ENCODE measurements at regions not wholly inside any gene's neighbourhood (a gene's known extent, or its start where the extent isn't known, plus 50 kb on each side); places are given as distances from the start of the nearest gene placed in this dataset.

GRCh38 chr12:116654226-116654743 lies 83.6 kb downstream of the SPRING1 start:
- DNase-seq (ENCODE audit: extremely low read depth in 1 of 2, low read depth in 1 of 2), result no peak

- no peak for DNase-seq (ENCODE audit: extremely low read depth in 1 of 2, low read depth in 1 of 2)
Measured at GRCh38 chr12:116651089-116651488, 86.8 kb downstream of the SPRING1 start.

- DNase-seq (ENCODE audit: extremely low read depth in 1 of 2, low read depth in 1 of 2), result no peak
Measured at GRCh38 chr12:116650585-116651087, 87.2 kb downstream of the SPRING1 start.

- no peak for DNase-seq (ENCODE audit: extremely low read depth in 1 of 2, low read depth in 1 of 2)
Measured at GRCh38 chr12:116650062-116650461, 87.8 kb downstream of the SPRING1 start.

GRCh38 chr12:116647813-116648212 lies 88.6 kb downstream of the MAP1LC3B2 start:
- DNase-seq (ENCODE audit: extremely low read depth in 1 of 2, low read depth in 1 of 2), result no peak

GRCh38 chr12:116646901-116647300 lies 87.7 kb downstream of the MAP1LC3B2 start:
- no peak for DNase-seq (ENCODE audit: extremely low read depth in 1 of 2, low read depth in 1 of 2)

- DNase-seq (ENCODE audit: extremely low read depth in 1 of 2, low read depth in 1 of 2), result no peak
Measured at GRCh38 chr12:116644806-116645205, 85.6 kb downstream of the MAP1LC3B2 start.

- no peak for DNase-seq (ENCODE audit: extremely low read depth in 1 of 2, low read depth in 1 of 2)
Measured at GRCh38 chr12:116642683-116643082, 83.5 kb downstream of the MAP1LC3B2 start.

- DNase-seq (ENCODE audit: extremely low read depth in 1 of 2, low read depth in 1 of 2), result no peak
Measured at GRCh38 chr12:116642106-116642505, 82.9 kb downstream of the MAP1LC3B2 start.

GRCh38 chr12:116640281-116640680 lies 81.1 kb downstream of the MAP1LC3B2 start:
- DNase-seq (ENCODE audit: extremely low read depth in 1 of 2, low read depth in 1 of 2), result no peak

- no peak for DNase-seq (ENCODE audit: extremely low read depth in 1 of 2, low read depth in 1 of 2)
Measured at GRCh38 chr12:116639765-116640164, 80.6 kb downstream of the MAP1LC3B2 start.

- no peak for DNase-seq (ENCODE audit: extremely low read depth in 1 of 2, low read depth in 1 of 2)
Measured at GRCh38 chr12:116638376-116638775, 79.2 kb downstream of the MAP1LC3B2 start.

GRCh38 chr12:116637589-116638150 lies 78.5 kb downstream of the MAP1LC3B2 start:
- no peak for DNase-seq (ENCODE audit: extremely low read depth in 1 of 2, low read depth in 1 of 2)

GRCh38 chr12:116636608-116637519 lies 77.7 kb downstream of the MAP1LC3B2 start:
- DNase-seq (ENCODE audit: extremely low read depth in 1 of 2, low read depth in 1 of 2), result no peak

- no peak for DNase-seq (ENCODE audit: extremely low read depth in 1 of 2, low read depth in 1 of 2)
Measured at GRCh38 chr12:116635487-116635886, 76.3 kb downstream of the MAP1LC3B2 start.

- DNase-seq (ENCODE audit: extremely low read depth in 1 of 2, low read depth in 1 of 2), result no peak
Measured at GRCh38 chr12:116633476-116633875, 74.3 kb downstream of the MAP1LC3B2 start.

- no peak for DNase-seq (ENCODE audit: extremely low read depth in 1 of 2, low read depth in 1 of 2)
Measured at GRCh38 chr12:116631619-116632018, 72.4 kb downstream of the MAP1LC3B2 start.

GRCh38 chr12:116630762-116631161 lies 71.6 kb downstream of the MAP1LC3B2 start:
- DNase-seq (ENCODE audit: extremely low read depth in 1 of 2, low read depth in 1 of 2), result no peak

GRCh38 chr12:116629480-116629879 lies 70.3 kb downstream of the MAP1LC3B2 start:
- DNase-seq (ENCODE audit: extremely low read depth in 1 of 2, low read depth in 1 of 2), result no peak

GRCh38 chr12:116628989-116629388 lies 69.8 kb downstream of the MAP1LC3B2 start:
- no peak for DNase-seq (ENCODE audit: extremely low read depth in 1 of 2, low read depth in 1 of 2)

GRCh38 chr12:116628450-116628793 lies 69.2 kb downstream of the MAP1LC3B2 start:
- no peak for DNase-seq (ENCODE audit: extremely low read depth in 1 of 2, low read depth in 1 of 2)
